Tibial nerve (tissue), 4 donors: ENCODE measurements at regions not wholly inside any gene's neighbourhood (a gene's known extent, or its start where the extent isn't known, plus 50 kb on each side); places are given as distances from the start of the nearest gene placed in this dataset.

ENCODE experiments used
- DNase-seq, 2 donors: peaks; one replicate each; pipeline ENCODE4 v3.0.0-alpha.2; 2019; ENCODE audit warnings: low spot score in 2 of 2
- H3K27ac ChIP-seq, 4 donors: fragments of 200-600 bp; sonication (generic) in 3 of 4; one replicate each; pipeline ENCODE4 v1.5.1; 2017 to 2019; ENCODE audit warnings: mild to moderate bottlenecking in 1 of 4
- H3K27me3 ChIP-seq, 2 donors: fragments of 200-600 bp; sonication (generic) in 1 of 2; one replicate each; pipeline versions ENCODE4 v1.5.1 to v1.6.0; 2017 to 2019
- H3K36me3 ChIP-seq, 3 donors: fragments of 200-600 bp; sonication (generic); one replicate each; pipeline ENCODE4 v1.5.1; 2018 to 2019
- H3K4me1 ChIP-seq, 4 donors: fragments of 200-600 bp; sonication (generic) in 3 of 4; one replicate each; pipeline ENCODE4 v1.5.1; 2017 to 2019
- H3K4me3 ChIP-seq, 4 donors: fragments of 200-600 bp; sonication (generic) in 3 of 4; one replicate each; pipeline ENCODE4 v1.5.1; 2017 to 2019; ENCODE audit warnings: mild to moderate bottlenecking in 1 of 4, moderate library complexity in 1 of 4
- H3K9me3 ChIP-seq, 4 donors: fragments of 200-600 bp; sonication (generic) in 3 of 4; one replicate each; pipeline ENCODE4 v1.5.1; 2017 to 2019
- CTCF ChIP-seq, 5 experiments: fragments of 200-600 bp in 3 of 5; fragments of 450-650 bp in 2 of 5; sonication (generic) in 3 of 5; IDR thresholded peaks; one replicate each; pipeline ENCODE4 v1.5.1; 2016 to 2019; ENCODE audit warnings: antibody characterized with exemption in 5 of 5, mild to moderate bottlenecking in 3 of 5, moderate library complexity in 2 of 5
- EP300 ChIP-seq, 2 donors: sonication (generic); formaldehyde crosslinking; IDR thresholded peaks; one replicate each; pipeline ENCODE4 v1.6.1; 2017; ENCODE audit warnings: antibody characterized with exemption in 2 of 2, mild to moderate bottlenecking in 1 of 2
- POLR2A ChIP-seq, 2 donors: fragments of 450-650 bp; IDR thresholded peaks; one replicate each; pipeline ENCODE4 v1.6.1; 2017; ENCODE audit warnings: antibody characterized with exemption in 2 of 2, mild to moderate bottlenecking in 2 of 2, moderate library complexity in 2 of 2
- WGBS, 2 donors: methylation state at CpG; one replicate each; pipeline ENCODE4 v1.1.5; 2018; 5-methylcytosine and 5-hydroxymethylcytosine counted together

- peaks cover 0 to 18% (median 0%) of the 10 kb centered on the region in 4 donors for H3K4me1 ChIP-seq
- WGBS, 2 donors: 5 to 6% methylated on average over 10 to 12 of the region's 12 CpGs
- no peak overlapping the region for H3K4me3 ChIP-seq
- TF ChIP-seq POLR2A (IDR thresholded peaks at IDR 0.05) (no peak), EP300 (IDR thresholded peaks at IDR 0.05) (no peak), CTCF (IDR thresholded peaks at IDR 0.05) (no peak)
- H3K9me3 ChIP-seq: no peaks in the 10 kb centered on the region
- H3K27ac ChIP-seq: no peak overlapping the region
- no peak for DNase-seq
- H3K27me3 ChIP-seq: peaks cover 0 to 40% of the 10 kb centered on the region in 2 donors
- H3K36me3 ChIP-seq: no peaks in the 10 kb centered on the region
Measured at GRCh38 chr9:38227061-38227540, 158.1 kb upstream of the SHB start.

DNA sequence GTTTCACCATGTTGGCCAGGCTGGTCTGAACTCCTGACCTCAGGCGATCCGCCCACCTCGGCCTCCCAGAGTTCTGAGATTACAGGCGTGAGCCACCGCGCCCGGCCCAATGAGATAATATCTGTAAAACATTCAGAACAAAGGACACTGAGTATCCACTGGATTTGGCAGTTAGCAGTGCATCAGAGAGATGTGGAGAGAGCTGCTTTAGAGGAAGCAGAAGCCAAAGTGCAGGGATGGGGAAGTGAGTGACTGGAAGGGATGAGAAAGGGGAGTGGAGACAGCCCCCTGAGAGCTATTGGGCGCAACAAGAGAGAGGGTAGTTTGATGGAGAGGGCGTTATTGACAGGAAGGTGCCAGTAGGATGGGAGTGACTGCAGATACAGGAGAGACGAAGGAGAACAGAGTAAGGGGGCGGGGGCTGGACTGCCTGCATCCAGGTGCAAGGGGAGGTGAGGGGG, 157.5 kb upstream of the SHB start:
- no peak for DNase-seq
- TF ChIP-seq CTCF (IDR thresholded peaks at IDR 0.05): no peak
- no peak for TF ChIP-seq EP300 (IDR thresholded peaks at IDR 0.05)
- TF ChIP-seq POLR2A (IDR thresholded peaks at IDR 0.05): no peak
- Histone ChIP-seq H3K27me3 (peaks cover 0 to 40% of the 10 kb centered on the region in 2 donors), H3K36me3 (no peaks in the 10 kb centered on the region), H3K4me3 (no peak overlapping the region), H3K9me3 (no peaks in the 10 kb centered on the region), H3K4me1 (peaks cover 0 to 18% (median 0%) of the 10 kb centered on the region in 4 donors), H3K27ac (no peak overlapping the region)
- WGBS, 2 donors: 13 to 22% methylated on average over 11 of the region's 11 CpGs

GRCh38 chr9:38224941-38225340, 155.9 kb upstream of the SHB start:
- 83 to 98% methylated on average over 6 of the region's 6 CpGs for WGBS, 2 donors
- Histone ChIP-seq H3K36me3 (no peaks in the 10 kb centered on the region), H3K9me3 (no peaks in the 10 kb centered on the region), H3K27ac (no peak overlapping the region), H3K4me3 (no peak overlapping the region), H3K27me3 (peaks cover 0 to 40% of the 10 kb centered on the region in 2 donors), H3K4me1 (peaks cover 0 to 18% (median 0%) of the 10 kb centered on the region in 4 donors)
- TF ChIP-seq CTCF (IDR thresholded peaks at IDR 0.05) (no peak), EP300 (IDR thresholded peaks at IDR 0.05) (no peak), POLR2A (IDR thresholded peaks at IDR 0.05) (no peak)
- DNase-seq: no peak

- Histone ChIP-seq H3K27ac (no peak overlapping the region), H3K4me1 (no peaks in the 10 kb centered on the region), H3K9me3 (peaks cover 0 to 3% (median 0%) of the 10 kb centered on the region in 4 donors), H3K4me3 (no peak overlapping the region), H3K36me3 (no peaks in the 10 kb centered on the region), H3K27me3 (peaks cover 0 to 9% of the 10 kb centered on the region in 2 donors)
- WGBS, 2 donors: 83 to 97% methylated on average over 1 of the region's 1 CpG
- no peak for DNase-seq
- TF ChIP-seq CTCF (IDR thresholded peaks at IDR 0.05) (no peak), EP300 (IDR thresholded peaks at IDR 0.05) (no peak), POLR2A (IDR thresholded peaks at IDR 0.05) (no peak)
Measured at GRCh38 chr9:38216572-38216971, 147.5 kb upstream of the SHB start.

DNA sequence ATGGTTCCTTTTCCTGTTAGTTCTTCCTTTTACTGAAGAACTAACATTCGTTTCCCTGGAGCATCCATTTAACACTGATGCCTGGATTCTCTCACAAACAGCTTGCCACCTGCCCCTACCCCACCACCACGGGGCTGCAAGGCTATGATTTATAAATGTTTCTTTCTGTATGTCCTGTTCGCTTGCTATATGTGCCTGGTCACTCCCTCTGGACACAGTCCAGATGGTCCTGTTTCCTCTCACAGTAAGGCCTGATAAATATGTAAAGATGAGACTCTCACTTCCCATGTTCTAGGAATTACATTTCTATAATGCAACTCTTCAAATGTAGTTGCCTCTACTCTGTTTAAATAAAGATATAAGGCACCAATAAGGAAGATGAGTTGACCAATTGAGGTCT, 146.4 kb upstream of the SHB start:
- Histone ChIP-seq H3K4me3 (no peak overlapping the region), H3K36me3 (no peaks in the 10 kb centered on the region), H3K4me1 (no peaks in the 10 kb centered on the region), H3K27me3 (peaks cover 0 to 9% of the 10 kb centered on the region in 2 donors), H3K9me3 (peaks cover 0 to 3% (median 0%) of the 10 kb centered on the region in 4 donors), H3K27ac (no peak overlapping the region)
- no peak for DNase-seq
- TF ChIP-seq CTCF (IDR thresholded peaks at IDR 0.05) (no peak), POLR2A (IDR thresholded peaks at IDR 0.05) (no peak), EP300 (IDR thresholded peaks at IDR 0.05) (no peak)
- 35 to 39% methylated on average over 3 of the region's 3 CpGs for WGBS, 2 donors
